GM23338 (cell line): ENCODE measurements at regions not wholly inside any gene's neighbourhood (a gene's known extent, or its start where the extent isn't known, plus 50 kb on each side); places are given as distances from the start of the nearest gene placed in this dataset.

Experiments used
- ATAC-seq: fragments of 200-7000 bp; cut with Tn5 transposase; 3 replicates; pipeline ENCODE4 v1.9.1; 2020
- DNase-seq: peaks from one replicate; pipeline ENCODE4 v3.0.0-alpha.2; 2015; ENCODE audit warnings: low spot score
- H2AFZ ChIP-seq: fragments of 200-600 bp; sonication (generic); 2 replicates; pipeline ENCODE4 v1.8.0; 2016; ENCODE audit warnings: antibody characterized with exemption, mild to moderate bottlenecking, moderate library complexity
- H3F3A ChIP-seq: fragments of 200-600 bp; sonication (generic); replicated peaks from 2 replicates; pipeline ENCODE4 v1.8.0; 2017; ENCODE audit warnings: antibody characterized with exemption, mixed run types, low read depth
- H3K27ac ChIP-seq: fragments of 200-600 bp; sonication (generic); 2 replicates; pipeline ENCODE4 v1.6.1; 2016; ENCODE audit warnings: low read depth
- H3K27me3 ChIP-seq: fragments of 200-600 bp; sonication (generic); 2 replicates; pipeline ENCODE4 v1.8.0; 2016; ENCODE audit warnings: mild to moderate bottlenecking, mixed run types, moderate library complexity; ENCODE audit not compliant: insufficient read depth
- H3K36me3 ChIP-seq: fragments of 200-600 bp; sonication (generic); 2 replicates; pipeline ENCODE4 v1.8.0; 2016; ENCODE audit warnings: mild to moderate bottlenecking; ENCODE audit not compliant: insufficient read depth
- H3K4me1 ChIP-seq: fragments of 200-600 bp; sonication (generic); 2 replicates; pipeline ENCODE4 v1.8.0; 2016; ENCODE audit warnings: mild to moderate bottlenecking, moderate library complexity; ENCODE audit not compliant: insufficient read depth
- H3K4me2 ChIP-seq: fragments of 200-600 bp; sonication (generic); 2 replicates; pipeline ENCODE4 v1.7.1; 2017; ENCODE audit warnings: mixed run types
- H3K4me3 ChIP-seq: fragments of 200-600 bp; sonication (generic); 2 replicates; pipeline ENCODE4 v1.6.1; 2016; ENCODE audit warnings: mixed run types
- H3K79me2 ChIP-seq: fragments of 200-600 bp; sonication (generic); replicated peaks from 2 replicates; pipeline ENCODE4 v1.8.0; 2017; ENCODE audit warnings: mild to moderate bottlenecking; ENCODE audit not compliant: insufficient read depth
- H3K9me2 ChIP-seq: fragments of 200-600 bp; sonication (generic); 2 replicates; pipeline ENCODE4 v1.8.0; 2017; ENCODE audit not compliant: insufficient read depth
- H4K20me1 ChIP-seq: fragments of 200-600 bp; sonication (generic); replicated peaks from 2 replicates; pipeline ENCODE4 v1.8.0; 2017; ENCODE audit warnings: mild to moderate bottlenecking; ENCODE audit not compliant: insufficient read depth
- H3K27ac Mint-ChIP-seq: 2 replicates; pipeline ENCODE4 v1.8.0; 2020; ENCODE audit warnings: inconsistent platforms, mild to moderate bottlenecking, moderate library complexity, mixed read lengths
- H3K27me3 Mint-ChIP-seq: 3 replicates; pipeline ENCODE4 v1.8.0; 2022; ENCODE audit warnings: low read depth, mild to moderate bottlenecking, moderate library complexity, mixed read lengths, inconsistent platforms; ENCODE audit not compliant: insufficient read depth, poor library complexity
- H3K36me3 Mint-ChIP-seq: 3 replicates; pipeline ENCODE4 v1.8.0; 2021; ENCODE audit warnings: low read depth, mild to moderate bottlenecking, inconsistent platforms, moderate library complexity, mixed read lengths
- H3K4me1 Mint-ChIP-seq: 3 replicates; pipeline ENCODE4 v1.8.0; 2020; ENCODE audit warnings: mild to moderate bottlenecking, inconsistent platforms, mixed read lengths
- H3K4me3 Mint-ChIP-seq: 3 replicates; pipeline ENCODE4 v1.8.0; 2021; ENCODE audit warnings: moderate library complexity, mild to moderate bottlenecking, inconsistent platforms, mixed read lengths
- H3K9me3 Mint-ChIP-seq: 3 replicates; pipeline ENCODE4 v1.8.0; 2020; ENCODE audit warnings: moderate library complexity, mild to moderate bottlenecking, inconsistent platforms, mixed read lengths
- CTCF ChIP-seq, 2 experiments: fragments of 200-600 bp in 1 of 2; sonication (generic) in 1 of 2; conservative IDR thresholded peaks; 2 replicates each; pipeline versions ENCODE4 v1.5.1 to v1.6.1; 2016 to 2017; ENCODE audit warnings: antibody characterized with exemption in 2 of 2, low read depth in 2 of 2, mild to moderate bottlenecking in 2 of 2, moderate library complexity in 1 of 2
- REST ChIP-seq: IDR thresholded peaks from one replicate; pipeline ENCODE4 v1.6.1; 2018; ENCODE audit warnings: antibody characterized with exemption; ENCODE audit not compliant: unreplicated experiment

- no peaks in the 10 kb centered on the region for H3K27me3 ChIP-seq
- no peak overlapping the region for H2AFZ ChIP-seq
- DNase-seq: peak; percentile 50
These were observed 844.3 kb upstream of the MANEA start for GRCh38 chr6:94733066-94733465.

More at GRCh38 chr6:94733066-94733465, 844.3 kb upstream of the MANEA start:
- Mint-ChIP-seq H3K9me3 (peaks cover 9% of the 10 kb centered on the region), H3K27me3 (no peaks in the 10 kb centered on the region), H3K36me3 (peaks cover 8% of the 10 kb centered on the region; the same call in 2 of the 3 replicates), H3K27ac (no peak overlapping the region), H3K4me3 (no peak overlapping the region), H3K4me1 (no peaks in the 10 kb centered on the region)
- 0 out of 2 replicates have a peak, but pooled peaks cover 3% of the 10 kb centered on the region for H3K36me3 ChIP-seq
- H3K79me2 ChIP-seq: no peaks in the 10 kb centered on the region
- peak; percentile 70 for ATAC-seq
- H3K9me2 ChIP-seq: no peaks in the 10 kb centered on the region; the same call in 1 of the 2 replicates
- no peaks in the 10 kb centered on the region for H3K4me1 ChIP-seq
- no peak overlapping the region for H3K27ac ChIP-seq
- no peak overlapping the region for H3K4me3 ChIP-seq
- peak; percentile 22 to 55; a peak in 2 of 4 replicates for TF ChIP-seq CTCF (conservative IDR thresholded peaks at IDR 0.05; ENCODE audit: low read depth in 2 of 2)
- no peak for TF ChIP-seq REST
- H3F3A ChIP-seq: no peaks in the 10 kb centered on the region
- no peak overlapping the region for H3K4me2 ChIP-seq
- H4K20me1 ChIP-seq: no peaks in the 10 kb centered on the region
